HG03457 (cell line): ENCODE measurements at regions not wholly inside any gene's neighbourhood (a gene's known extent, or its start where the extent isn't known, plus 50 kb on each side); places are given as distances from the start of the nearest gene placed in this dataset.

Experiments
- ATAC-seq: cut with Tn5 transposase; IDR thresholded peaks from one replicate; pipeline ENCODE4 v1.9.1; 2021; ENCODE audit warnings: moderate number of reproducible peaks; ENCODE audit not compliant: unreplicated experiment

DNA sequence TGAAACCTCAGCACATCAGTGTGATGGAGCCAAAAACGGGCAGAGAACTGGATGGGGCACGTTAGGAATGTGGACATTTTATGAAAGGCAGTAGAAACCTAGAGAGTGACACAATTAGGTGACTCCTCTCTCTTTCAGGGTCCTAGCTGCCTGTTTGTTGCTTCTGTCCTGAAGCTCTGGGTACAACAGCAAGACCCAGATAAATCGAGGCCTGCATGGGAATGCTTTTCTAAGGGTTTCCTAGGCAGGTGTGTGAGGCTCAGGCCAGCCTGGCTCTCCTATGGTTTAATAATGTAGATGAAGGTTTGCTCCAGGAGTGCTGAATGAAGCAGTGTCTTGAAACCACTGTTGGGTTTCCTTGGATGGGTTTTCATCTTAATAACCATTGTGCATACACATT lies 517.1 kb upstream of the RAB6C start:
- no peak for ATAC-seq

DNA sequence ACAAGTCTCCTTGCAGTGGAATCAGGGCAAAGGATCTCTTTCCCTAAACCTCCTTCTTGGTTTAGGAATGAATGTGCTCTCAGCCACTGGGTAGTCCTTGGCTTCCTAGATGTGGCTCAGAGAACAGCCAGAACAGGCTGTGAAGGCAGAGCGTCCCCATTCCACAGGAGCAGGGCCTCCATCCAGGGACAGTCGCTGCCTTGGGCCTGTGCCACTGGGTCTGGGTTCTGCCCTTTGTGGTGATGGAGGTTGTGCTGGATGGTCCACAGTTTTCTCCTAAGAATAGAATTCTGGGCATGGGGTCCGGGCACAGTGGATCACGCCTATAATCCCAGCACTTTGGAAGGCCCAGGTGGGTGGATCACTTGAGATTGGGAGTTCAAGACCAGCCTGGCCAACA lies 516.5 kb upstream of the RAB6C start:
- no peak for ATAC-seq

DNA sequence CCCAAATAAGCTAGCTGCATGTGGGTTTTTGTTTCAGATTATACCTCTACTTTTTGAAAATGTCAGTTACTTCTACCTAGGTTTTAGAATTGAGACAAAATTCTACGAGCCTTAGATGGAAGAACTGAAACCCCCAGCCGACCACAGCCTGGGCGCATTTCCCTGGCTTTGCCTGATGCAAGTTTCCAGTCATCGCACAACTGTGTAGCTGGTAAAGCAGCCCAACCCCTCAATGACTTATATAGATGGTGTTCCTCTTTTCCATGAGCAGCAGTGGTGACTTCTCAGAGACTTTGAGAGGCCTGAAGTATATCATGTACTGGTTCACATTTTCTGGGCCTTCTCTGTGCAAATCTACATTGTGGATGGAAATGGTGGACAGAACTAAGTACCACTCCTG lies 515.4 kb upstream of the RAB6C start:
- no peak for ATAC-seq

DNA sequence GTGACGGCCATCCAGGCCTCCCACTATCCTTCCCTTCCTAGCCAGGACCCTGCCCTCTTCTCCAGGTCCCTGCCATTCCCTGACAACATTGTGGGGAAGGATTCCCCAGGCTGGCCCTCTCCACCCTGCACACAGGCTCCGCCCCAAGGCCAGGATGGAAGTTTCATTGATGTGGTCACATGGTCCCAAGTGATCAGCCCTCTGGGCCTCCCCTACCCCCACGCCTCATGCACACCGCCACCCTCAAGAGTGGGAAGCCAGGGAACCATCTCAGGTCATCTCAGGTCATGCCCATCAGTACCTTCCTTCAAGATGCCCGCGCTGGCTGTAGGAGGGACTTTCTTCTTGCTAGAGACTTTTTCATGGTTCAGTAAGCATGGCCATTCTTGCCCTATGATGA lies 514.8 kb upstream of the RAB6C start:
- ATAC-seq, result no peak

DNA sequence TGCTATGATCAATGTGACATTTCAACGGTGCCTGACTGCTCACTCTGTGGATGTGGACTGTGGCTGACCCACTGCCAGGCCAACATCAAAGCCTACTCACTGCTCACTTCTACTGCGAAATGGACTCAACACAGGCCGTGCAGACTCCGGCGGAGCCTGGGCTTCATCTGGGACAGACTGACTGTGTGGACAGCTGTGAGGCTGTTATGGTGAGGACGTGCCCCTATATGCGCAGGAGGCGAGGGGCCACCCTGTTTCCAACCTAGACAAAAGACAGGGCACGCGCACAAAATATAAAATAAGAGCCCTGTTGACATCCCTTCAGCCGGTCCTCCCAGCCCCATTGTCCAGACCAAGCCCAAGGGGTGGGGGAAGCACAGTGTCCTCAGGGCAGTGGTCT lies 514.4 kb upstream of the RAB6C start:
- no peak for ATAC-seq

DNA sequence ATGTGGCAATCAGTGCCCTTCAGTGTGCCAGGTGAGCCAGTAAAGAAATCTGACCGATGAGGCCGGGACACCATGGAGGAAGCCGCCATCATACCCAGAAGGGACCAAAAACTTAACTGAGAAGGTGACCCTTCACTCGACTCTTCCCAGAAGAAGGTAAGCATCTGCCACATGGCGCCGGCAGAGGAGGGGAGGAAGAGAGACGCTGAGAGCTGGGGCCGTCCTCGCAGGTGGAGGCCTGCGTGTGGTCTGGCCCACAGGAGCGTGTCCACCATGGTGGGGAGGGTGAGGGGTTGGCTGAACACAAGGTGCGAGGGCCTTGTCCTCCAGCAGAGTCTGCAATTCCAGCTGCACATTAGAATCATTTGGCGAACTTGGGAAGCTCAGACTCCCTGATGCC lies 513.1 kb upstream of the RAB6C start:
- ATAC-seq, result no peak

DNA sequence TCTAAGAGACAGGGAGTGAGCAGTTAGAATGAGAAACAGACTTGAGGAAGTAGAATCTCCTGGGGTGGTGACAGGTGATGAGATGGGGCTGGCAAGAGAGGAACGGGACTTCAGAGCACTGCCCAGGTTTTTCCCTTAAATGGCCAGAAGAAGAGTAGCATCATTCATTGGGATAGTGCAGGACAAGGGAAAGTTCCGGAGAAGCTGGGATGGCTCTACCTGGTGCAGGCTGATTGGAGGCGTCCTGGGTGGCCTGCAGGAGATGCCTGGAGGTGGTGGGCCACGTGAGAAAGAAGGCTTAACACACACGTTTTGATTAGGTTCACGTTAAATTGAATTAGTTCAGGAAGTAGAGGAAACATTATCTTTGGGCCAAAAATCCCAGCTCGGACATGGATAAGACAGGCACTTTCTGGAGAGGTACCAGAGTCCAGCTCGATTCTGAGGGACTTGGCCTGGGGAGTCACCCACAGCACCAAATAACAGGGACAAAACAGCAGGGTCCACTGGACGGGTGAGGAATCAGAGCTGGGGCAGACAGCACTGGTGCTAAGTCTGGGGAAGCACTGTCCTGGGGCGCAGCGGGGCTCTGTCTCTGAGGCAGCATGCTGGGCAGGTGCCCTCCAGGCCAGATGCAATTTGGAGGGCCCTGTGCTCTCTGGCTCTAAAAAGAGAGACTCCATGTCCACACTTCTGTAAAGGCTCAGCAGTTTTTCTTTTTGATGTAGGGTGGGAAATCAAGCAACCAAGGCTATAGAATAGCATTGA lies 512.3 kb upstream of the RAB6C start:
- no peak for ATAC-seq

DNA sequence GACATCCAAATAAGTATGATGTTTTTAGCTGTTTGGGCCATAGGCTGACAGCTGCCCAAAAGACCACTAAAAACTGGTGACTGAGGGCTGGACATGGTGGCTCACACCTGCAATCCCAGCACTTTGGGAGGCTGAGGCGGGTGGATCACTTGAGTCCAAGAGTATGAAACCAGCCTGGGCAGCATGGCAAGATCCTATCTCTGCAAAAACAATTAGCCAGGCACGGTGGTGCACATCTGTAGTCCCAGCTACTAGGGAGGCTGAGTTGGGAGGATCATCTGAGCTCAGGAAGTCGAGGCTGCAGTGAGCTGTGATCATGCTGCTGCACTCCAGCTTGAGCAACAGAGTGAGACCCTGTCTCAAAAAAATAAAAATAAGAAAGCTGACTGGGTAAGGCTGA lies 511.5 kb upstream of the RAB6C start:
- no peak for ATAC-seq

DNA sequence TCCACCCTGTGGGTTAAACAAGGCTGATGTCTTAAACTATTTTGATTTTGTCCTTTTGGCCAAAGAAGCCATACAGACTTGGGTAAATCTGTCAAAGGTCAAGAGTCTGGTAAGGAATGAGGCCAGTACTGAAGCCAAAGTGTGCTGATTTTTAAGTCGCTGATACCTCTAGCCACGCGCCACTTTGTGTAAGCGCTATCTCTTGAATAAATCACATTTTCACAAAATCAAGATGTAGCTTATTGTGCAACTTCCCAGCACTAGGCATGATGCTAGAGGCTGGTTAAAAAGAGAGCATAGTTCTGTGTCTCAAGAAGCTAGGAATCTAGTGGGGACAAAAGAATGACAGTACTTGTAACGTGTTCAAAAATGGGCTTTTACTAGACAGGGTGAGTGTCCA lies 510.6 kb upstream of the RAB6C start:
- ATAC-seq, result no peak

DNA sequence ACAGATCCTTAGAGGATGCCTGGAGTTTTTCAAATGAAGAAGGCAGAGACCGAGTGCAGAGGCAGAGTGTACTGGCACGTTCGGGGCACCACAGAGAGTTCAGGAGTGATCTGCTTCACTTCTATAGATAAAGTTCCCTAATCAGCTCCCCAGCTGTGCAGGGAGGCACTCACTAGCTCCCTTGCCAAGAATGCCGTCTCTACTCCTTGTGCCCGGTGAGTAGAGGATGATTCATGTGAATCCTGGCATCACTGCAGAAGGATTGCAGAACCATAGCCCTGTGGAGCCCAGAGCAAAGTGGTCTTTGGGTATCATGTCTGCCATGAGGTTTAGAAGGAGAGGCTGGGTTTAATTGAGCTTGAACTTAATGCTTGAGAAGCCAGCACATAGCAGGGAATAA lies 510.1 kb upstream of the RAB6C start:
- no peak for ATAC-seq

DNA sequence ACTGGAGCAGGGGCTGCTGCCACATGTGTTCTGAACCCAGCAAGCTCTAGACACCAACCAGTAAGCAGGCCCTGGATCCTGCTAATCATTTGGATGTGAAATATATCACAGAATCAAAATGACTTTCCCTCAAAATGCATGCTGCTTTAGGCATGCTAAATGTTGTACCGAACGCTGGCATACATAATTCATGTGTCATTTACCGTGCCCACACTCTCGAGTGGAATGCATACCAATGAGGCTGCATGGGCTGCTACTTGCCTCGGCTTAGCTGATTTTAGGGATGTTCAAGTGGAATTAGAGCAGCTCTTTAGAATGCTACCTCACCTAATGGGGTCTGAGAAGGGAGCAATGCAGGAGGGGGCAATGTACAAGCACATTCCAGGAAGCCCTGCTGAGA lies 509.6 kb upstream of the RAB6C start:
- ATAC-seq, result no peak

DNA sequence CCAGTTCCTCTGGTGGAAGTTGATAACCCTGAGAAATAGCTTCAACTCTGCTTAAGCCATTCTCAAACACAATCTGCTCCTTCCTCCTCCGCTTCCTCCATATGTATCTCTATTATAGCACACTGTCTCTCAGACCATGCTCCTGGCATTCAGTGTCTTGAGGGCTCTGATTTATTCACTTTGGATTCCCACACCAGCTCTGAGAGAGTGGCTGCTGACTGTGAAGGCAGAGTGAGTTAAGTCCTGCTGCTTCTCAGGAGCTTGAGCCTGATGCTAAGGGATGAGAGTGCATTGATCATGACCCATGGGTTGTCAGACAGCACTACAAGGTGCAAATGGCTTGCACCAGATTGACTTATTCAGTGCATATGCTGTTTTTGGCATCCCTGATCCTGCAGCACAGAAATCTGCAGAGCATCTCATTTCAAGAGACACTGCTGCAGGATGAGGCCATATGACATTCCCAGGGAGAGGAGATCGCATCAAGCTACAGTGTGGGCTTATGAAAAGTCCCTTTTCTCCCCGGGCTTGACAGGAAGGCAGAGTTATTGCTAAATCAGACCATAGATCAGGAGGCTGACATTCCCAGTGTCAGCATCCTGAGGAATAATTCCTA lies 500.5 kb upstream of the RAB6C start:
- no peak for ATAC-seq

DNA sequence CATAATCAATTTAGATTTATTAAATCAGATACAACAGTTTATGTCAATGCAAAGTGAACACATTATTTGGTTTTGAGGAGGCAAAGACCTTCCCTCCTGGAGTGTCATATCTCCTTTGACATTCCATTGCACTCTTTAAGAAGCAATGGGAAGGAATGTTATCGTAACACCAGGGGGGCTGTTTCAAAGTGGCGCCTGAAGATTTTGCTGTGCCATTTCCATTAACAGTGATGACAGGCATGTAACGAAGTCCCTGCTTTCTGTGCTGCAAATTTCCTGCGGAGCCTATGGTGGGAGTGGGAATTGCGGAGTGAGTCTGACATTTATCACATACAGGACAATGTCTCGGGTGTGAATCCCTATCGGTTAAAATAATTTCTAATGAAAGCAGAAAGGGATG lies 499.6 kb upstream of the RAB6C start:
- no peak for ATAC-seq

DNA sequence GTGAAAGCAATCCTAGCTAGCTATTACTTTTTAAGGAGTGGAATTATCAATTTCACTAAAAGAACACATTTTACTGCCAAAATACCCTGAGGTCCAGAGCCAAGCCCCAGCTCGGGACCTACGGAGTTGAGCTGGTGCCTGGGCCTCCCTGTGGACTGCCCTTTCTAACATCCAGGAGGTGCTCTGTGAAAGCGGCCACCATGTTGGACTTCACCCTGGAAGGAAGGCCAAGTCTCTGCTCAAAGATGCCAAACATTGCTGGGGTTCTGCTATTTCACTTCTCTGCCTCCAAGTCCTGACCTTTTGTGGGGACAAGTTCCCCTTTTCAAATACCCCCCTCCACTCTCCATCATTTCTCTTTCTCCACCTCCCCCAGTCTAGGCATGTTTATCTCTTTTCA lies 498.7 kb upstream of the RAB6C start:
- no peak for ATAC-seq

DNA sequence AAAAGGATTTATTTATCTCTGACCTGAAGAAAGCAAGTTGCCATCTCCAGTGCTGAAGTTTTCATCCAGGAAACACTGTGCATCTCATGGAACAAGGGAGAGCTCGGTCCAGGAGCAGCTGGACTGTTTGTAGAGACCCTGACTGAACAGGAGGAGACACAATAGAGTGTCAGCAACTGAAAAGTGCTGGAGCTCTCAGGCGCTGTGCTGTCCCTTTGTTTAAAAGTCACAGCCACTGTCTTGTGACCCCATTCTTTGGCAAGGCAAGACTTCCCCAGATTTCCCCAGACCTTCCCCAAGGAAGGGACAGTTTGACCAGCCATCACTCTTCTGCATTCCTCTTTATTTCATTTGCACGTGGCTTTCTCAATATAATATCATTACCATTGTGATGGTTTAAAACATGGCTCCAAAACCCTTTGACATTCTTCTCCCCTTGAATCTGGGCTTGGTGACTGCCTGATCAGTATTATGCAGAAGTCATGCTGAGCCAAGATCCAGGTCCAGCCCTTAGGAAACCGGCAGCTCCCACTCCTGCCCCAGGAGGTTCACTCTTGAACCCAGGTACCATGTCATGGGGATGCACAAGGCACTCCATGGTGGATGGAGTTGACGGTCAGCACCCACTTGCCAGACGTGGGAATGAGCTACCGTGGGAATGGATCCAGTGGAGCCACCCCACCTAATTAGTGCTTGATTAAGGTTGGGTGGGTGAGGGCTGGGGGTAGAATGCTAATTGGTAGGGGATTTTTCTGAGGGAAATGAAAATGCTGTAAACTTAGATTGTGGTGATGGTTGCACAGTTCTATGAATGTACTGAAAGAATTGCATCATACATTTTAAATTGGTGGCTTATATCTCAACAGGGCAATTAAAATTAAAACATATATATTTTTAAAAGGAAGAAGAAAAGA lies 497.9 kb upstream of the RAB6C start:
- no peak for ATAC-seq

DNA sequence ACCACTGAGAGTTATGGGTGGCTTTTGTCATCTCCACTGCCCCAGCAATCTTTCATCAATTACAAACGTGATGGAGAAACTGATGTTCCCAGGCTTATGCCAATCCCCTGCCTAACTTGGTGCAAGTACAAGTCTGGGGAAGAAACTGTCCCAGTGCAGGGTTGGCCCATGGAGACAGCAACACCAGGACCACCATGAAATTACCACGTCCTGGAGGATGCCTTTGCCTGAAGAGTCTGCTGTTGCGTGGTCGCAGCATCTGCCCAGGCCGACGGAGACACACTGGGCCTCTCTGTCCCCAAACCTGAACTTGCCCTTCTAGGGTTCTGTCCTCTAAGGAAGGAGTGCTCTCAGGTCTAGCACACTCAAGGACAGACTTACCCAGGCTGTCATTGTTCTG lies 496.8 kb upstream of the RAB6C start:
- ATAC-seq, result no peak

DNA sequence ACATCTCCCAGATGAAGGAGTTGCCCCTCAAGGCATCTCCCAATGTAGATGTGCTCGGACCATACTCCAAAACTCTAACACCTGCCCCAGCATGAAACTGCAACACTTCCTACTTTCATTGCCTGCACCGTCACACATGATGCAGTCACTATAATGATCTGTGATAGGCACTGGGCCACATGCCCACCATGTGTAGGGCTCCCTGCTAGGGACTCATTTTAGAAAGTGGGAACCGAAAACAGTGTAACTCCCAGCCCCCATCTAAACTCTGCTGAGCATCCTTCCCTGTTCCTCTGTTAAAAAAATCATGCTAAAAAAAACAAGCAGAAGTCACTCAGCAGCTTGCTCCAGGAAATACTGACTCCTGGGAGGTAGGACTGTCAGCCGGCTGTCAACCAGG lies 496.1 kb upstream of the RAB6C start:
- ATAC-seq, result no peak

DNA sequence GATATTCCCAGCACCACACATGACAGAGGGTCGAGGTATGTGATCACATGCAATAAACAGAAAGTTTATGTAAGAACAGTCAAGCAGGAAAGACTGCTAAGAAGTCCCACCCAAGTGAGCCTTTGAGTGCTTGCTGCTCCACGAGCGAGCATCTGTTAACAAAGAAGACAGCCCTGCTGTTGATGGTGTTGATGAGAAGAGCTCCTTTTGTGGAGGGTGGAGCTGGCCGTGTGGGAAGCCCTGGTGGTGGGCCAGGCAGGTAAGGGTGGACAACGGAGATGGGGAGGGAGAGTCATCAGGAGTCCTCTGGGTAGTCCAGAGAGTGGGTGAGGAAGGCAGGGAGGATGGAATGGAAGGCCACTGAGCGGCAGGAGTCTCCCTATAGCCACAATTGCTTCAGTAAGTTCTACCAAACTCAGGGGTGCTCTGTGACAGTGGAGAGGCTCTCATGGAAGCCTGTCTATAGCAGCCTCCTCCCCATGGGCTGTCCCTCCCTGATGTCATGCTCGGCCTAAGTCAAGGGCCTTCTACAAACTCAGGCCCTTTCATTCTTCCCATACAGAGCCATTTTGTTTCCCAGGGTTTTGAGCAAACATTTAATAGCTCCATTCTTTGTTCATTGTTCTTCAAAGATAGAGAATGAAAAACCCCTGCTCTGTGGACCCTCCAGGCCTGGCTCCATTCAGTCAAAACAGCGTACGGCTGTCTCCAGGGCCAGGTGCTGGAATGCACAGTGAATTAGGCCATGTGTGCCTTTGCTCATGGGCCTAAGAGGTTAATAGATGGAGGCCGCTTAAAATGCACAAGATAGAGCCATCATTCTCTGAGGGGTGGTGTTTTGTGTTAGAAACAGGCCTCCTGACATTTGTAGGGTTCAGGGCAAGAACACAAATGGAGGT lies 494.2 kb upstream of the RAB6C start:
- ATAC-seq, result no peak

DNA sequence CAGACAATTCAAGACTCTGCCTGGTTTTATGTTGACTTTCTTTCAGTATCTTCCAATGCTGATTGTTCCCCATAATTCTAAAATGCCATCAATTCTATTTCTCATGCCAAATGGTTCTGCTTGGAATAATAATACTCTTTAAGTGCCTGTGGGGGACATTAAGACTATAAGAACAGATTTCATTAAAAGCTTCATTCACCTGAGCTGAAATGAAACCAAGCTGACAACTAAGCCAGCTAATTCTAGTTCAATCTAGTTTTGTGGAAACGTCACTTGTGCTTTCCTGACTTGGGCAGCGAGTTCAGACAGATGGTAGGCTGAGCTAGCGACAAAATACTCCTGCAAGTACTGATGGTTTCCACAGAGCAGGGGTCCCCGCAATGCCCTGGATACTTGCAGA lies 491.1 kb upstream of the RAB6C start:
- ATAC-seq, result no peak

DNA sequence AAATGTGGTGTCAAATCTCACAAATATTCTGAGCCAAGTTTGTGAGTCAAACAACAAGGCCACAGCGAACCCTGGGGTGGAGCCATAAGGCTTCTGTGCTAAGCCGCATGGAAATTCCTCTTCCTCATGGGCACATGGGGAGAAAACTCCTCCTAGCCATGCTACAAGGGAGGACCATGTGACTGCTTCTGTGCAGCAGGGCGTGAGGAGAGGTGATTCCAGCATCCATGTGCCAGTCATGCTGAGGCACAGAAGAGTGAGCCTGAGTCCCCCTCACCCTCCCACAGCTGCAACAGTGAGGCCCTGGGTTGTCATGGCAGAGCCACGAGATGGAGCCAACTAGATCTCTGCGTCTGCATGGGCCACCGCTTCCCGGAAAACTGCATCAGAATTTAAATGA lies 488.8 kb upstream of the RAB6C start:
- ATAC-seq, result no peak

DNA sequence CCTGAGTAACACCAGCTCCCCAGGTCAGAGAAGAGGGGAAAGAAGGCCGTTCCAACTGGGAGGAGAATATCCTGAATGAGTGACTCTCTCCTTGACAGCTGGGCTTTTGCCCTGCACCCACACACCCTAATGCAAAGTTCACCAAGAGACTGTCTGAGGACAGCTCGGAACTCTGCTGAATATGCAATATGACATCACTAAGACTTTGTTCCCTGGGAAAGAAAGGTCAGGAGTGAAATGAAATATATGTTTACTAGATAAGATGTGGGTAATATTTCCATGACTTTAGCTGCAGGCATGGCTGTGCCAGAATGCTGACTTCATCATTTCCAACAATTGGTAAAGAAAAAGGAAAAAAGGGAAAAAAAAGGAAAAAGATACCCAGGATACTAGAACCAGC lies 488.2 kb upstream of the RAB6C start:
- ATAC-seq, result no peak
